Activated CD8-positive, alpha-beta T cell treated with anti-CD3 and anti-CD28 coated beads for 36 hours (primary cell): ENCODE measurements at regions not wholly inside any gene's neighbourhood (a gene's known extent, or its start where the extent isn't known, plus 50 kb on each side); places are given as distances from the start of the nearest gene placed in this dataset.

ENCODE experiments used
- ATAC-seq: fragments of 200-7000 bp; cut with Tn5 transposase; one replicate; pipeline ENCODE4 v1.10.0; 2021; ENCODE audit warnings: mild to moderate bottlenecking, moderate library complexity
- CTCF ChIA-PET: fragments of 350-600 bp; sonication (Branson Sonifier 250); formaldehyde crosslinking; loops from one replicate; lab custom pipeline; 2021; ENCODE audit warnings: antibody characterized with exemption; lab: Charles Lee
- POLR2A ChIA-PET: fragments of 350-600 bp; sonication (Branson Sonifier 250); formaldehyde crosslinking; loops from one replicate; lab custom pipeline; 2021; ENCODE audit warnings: antibody characterized with exemption; lab: Charles Lee
- DNase-seq: peaks from one replicate; pipeline ENCODE4 v3.0.0-alpha.2; 2020
- H3K27ac Mint-ChIP-seq: one replicate; pipeline ENCODE4 v1.8.0; 2021; ENCODE audit warnings: mild to moderate bottlenecking, mixed read lengths
- H3K27me3 Mint-ChIP-seq: one replicate; pipeline ENCODE4 v1.8.0; 2021; ENCODE audit warnings: mixed read lengths
- H3K36me3 Mint-ChIP-seq: one replicate; pipeline ENCODE4 v1.8.0; 2021; ENCODE audit warnings: low read depth, mixed read lengths
- H3K4me1 Mint-ChIP-seq: one replicate; pipeline ENCODE4 v1.8.0; 2021; ENCODE audit warnings: low read depth, mixed read lengths
- H3K4me3 Mint-ChIP-seq: one replicate; pipeline ENCODE4 v1.8.0; 2021; ENCODE audit warnings: mild to moderate bottlenecking, moderate library complexity, mixed read lengths
- H3K9me3 Mint-ChIP-seq: one replicate; pipeline ENCODE4 v1.8.0; 2021; ENCODE audit warnings: mixed read lengths
- intact Hi-C: fragments of 100-400 bp; cut with micrococcal nuclease; formaldehyde crosslinking; loops from one replicate; pipeline ENCODE4 v1.10.0; 2022
- TF ChIP-seq, protein P1 (sequence below): fragments of 200-600 bp; IDR thresholded peaks from one replicate; pipeline ENCODE4 v1.8.0; 2022; ENCODE audit warnings: antibody characterized with exemption, mild to moderate bottlenecking

GRCh38 chr5:96050273-96050880 lies 88.7 kb upstream of the ELL2 start:
- Mint-ChIP-seq H3K36me3 (no peaks in the 10 kb centered on the region), H3K4me1 (peaks cover 15% of the 10 kb centered on the region), H3K4me3 (no peak overlapping the region), H3K27me3 (peaks cover 6% of the 10 kb centered on the region), H3K9me3 (no peaks in the 10 kb centered on the region), H3K27ac (no peak overlapping the region)
- ATAC-seq (no peak), DNase-seq (no peak)
- intact Hi-C loops: no loop called here
- CTCF ChIA-PET: no interaction called here
- POLR2A ChIA-PET: interaction anchor here (1.0 kb wide), 1 partner anchor 285 kb away, joined by 3 read pairs; no protein-coding TSS in a partner anchor
- TF ChIP-seq, protein P1, sequence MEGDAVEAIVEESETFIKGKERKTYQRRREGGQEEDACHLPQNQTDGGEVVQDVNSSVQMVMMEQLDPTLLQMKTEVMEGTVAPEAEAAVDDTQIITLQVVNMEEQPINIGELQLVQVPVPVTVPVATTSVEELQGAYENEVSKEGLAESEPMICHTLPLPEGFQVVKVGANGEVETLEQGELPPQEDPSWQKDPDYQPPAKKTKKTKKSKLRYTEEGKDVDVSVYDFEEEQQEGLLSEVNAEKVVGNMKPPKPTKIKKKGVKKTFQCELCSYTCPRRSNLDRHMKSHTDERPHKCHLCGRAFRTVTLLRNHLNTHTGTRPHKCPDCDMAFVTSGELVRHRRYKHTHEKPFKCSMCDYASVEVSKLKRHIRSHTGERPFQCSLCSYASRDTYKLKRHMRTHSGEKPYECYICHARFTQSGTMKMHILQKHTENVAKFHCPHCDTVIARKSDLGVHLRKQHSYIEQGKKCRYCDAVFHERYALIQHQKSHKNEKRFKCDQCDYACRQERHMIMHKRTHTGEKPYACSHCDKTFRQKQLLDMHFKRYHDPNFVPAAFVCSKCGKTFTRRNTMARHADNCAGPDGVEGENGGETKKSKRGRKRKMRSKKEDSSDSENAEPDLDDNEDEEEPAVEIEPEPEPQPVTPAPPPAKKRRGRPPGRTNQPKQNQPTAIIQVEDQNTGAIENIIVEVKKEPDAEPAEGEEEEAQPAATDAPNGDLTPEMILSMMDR: no peak

GRCh38 chr5:96049398-96050272 lies 88.0 kb upstream of the ELL2 start:
- Mint-ChIP-seq H3K27ac (no peak overlapping the region), H3K4me3 (no peak overlapping the region), H3K36me3 (no peaks in the 10 kb centered on the region), H3K9me3 (no peaks in the 10 kb centered on the region), H3K4me1 (peaks cover 10% of the 10 kb centered on the region), H3K27me3 (peaks cover 6% of the 10 kb centered on the region)
- ATAC-seq: no peak
- TF ChIP-seq, protein P1: no peak
- ChIA-PET CTCF (no interaction called here), POLR2A (interaction anchor here (1.0 kb wide), 1 partner anchor 286 kb away, joined by 3 read pairs; no protein-coding TSS in a partner anchor)
- intact Hi-C loops: no loop called here
- no peak for DNase-seq

DNA sequence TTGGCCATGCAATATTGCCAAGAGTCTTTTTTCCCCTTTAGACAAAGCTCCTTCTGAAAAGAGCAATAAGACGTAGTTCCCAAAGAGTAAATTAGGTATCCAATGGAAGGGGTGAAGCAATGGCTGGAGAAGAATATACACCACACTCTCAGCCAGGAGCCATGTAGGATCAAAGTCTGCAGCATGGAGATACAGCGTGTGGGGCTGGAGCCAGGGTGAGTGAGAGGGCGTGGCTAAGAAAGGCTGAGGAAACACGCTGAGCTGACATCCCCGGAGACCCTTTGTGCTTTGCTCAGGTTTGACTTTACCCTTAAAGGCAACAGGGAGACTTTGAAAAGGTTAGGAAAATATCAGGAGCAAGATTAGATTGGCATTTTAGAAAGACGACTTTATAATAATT lies 87.1 kb upstream of the ELL2 start:
- no peak for DNase-seq
- ChIA-PET POLR2A (no interaction called here), CTCF (interaction anchor here (0.6 to 1.3 kb wide), 3 partner anchors 12 to 287 kb away, joined by 3 to 7 read pairs (median 3); no protein-coding TSS in a partner anchor)
- no peak overlapping the region for H3K27ac Mint-ChIP-seq
- peaks cover 2% of the 10 kb centered on the region for H3K4me1 Mint-ChIP-seq
- TF ChIP-seq, protein P1: no peak
- no peaks in the 10 kb centered on the region for H3K9me3 Mint-ChIP-seq
- ATAC-seq: no peak
- no peaks in the 10 kb centered on the region for H3K36me3 Mint-ChIP-seq
- H3K27me3 Mint-ChIP-seq: peaks cover 6% of the 10 kb centered on the region
- H3K4me3 Mint-ChIP-seq: no peak overlapping the region
- intact Hi-C loops: no loop called here

- peaks cover 1% of the 10 kb centered on the region for H3K27me3 Mint-ChIP-seq
- TF ChIP-seq, protein P1: no peak
- intact Hi-C loops: no loop called here
- no peak for ATAC-seq
- no peaks in the 10 kb centered on the region for H3K36me3 Mint-ChIP-seq
- CTCF ChIA-PET: no interaction called here
- no peak overlapping the region for H3K4me3 Mint-ChIP-seq
- DNase-seq: no peak
- no peaks in the 10 kb centered on the region for H3K4me1 Mint-ChIP-seq
- no peak overlapping the region for H3K27ac Mint-ChIP-seq
- no peaks in the 10 kb centered on the region for H3K9me3 Mint-ChIP-seq
- POLR2A ChIA-PET: no interaction called here
Measured at GRCh38 chr5:96045888-96046287, 84.2 kb upstream of the ELL2 start.

DNA sequence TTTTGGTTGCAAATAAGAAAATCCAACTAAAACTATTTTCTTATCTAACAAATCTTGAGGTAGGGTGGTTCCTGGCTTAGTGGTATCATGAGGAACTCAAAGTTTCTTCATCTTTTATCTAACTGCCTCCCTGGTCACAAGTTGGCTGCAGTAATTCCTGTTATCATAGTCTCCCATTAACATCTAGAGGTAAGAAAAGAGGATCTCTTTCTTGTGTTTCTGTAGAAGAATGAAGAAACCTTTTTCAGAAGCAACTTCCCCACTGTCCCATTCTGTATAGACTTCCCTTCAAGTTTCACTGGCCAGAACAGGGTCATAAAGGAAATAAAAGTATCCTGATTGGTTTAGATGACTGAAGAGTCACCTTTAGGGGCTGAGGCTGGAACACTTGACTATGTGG lies 81.8 kb upstream of the ELL2 start:
- ChIA-PET POLR2A (no interaction called here), CTCF (no interaction called here)
- Mint-ChIP-seq H3K9me3 (peaks cover 4% of the 10 kb centered on the region), H3K4me3 (no peak overlapping the region), H3K27ac (no peak overlapping the region), H3K4me1 (no peaks in the 10 kb centered on the region), H3K27me3 (peaks cover 4% of the 10 kb centered on the region), H3K36me3 (no peaks in the 10 kb centered on the region)
- ATAC-seq (no peak), DNase-seq (no peak)
- intact Hi-C loops: no loop called here
- TF ChIP-seq, protein P1: no peak
